ENCODE measurements at regions not wholly inside any gene's neighbourhood (a gene's known extent, or its start where the extent isn't known, plus 50 kb on each side); places are given as distances from the start of the nearest gene placed in this dataset.

DNA sequence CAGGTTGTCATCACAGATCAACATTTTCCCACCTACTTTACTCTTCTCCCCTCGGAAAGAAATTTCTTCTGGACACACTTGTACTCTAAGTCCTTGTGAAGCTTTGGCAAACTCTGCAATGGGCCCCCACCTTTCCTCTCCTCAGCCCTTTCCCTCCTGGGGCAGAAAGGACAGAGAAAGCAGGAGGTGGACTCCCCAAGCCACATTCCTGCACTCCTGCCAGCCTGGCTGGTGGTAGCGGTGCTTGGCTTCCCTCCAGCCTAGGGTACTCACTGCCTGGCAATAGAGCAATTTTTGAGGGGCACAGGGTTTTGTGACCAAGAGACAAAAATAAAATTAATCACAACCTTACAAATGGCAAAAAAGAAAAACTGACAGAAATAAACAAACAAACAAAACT is 451.4 kb downstream of the ZSWIM6 start:
- Mint-ChIP-seq H3K27me3 (peaks cover 3 to 20% (median 13%) of the 10 kb centered on the region in 5 donors), H3K4me1 (no peaks in the 10 kb centered on the region), H3K27ac (no peak overlapping the region), H3K36me3 (no peaks in the 10 kb centered on the region), H3K4me3 (no peak overlapping the region), H3K9me3 (peaks cover 0 to 11% (median 0%) of the 10 kb centered on the region in 11 donors)
- ChIA-PET POLR2A (no interaction called here), CTCF (no interaction called here)
- H3K4me1 ChIP-seq (ENCODE audit: control insufficient read depth in 2 of 2, insufficient read depth in 2 of 2, low read length in 2 of 2): no peaks in the 10 kb centered on the region
- intact Hi-C loops (cut with micrococcal nuclease): no loop called here
- no peaks in the 10 kb centered on the region for H3K9me3 ChIP-seq (ENCODE audit: control insufficient read depth in 2 of 3, low read length in 3 of 3)
- DNase-seq (no peak), ATAC-seq (no peak)
- no peaks in the 10 kb centered on the region for H3K27me3 ChIP-seq (ENCODE audit: control insufficient read depth in 2 of 2, insufficient read depth in 2 of 2, low read length in 2 of 2)
- H3K4me3 ChIP-seq (ENCODE audit: low read length): no peak overlapping the region
- H3K27ac ChIP-seq (ENCODE audit: low read depth, low read length): no peak overlapping the region
- no peaks in the 10 kb centered on the region for H3K36me3 ChIP-seq (ENCODE audit: control insufficient read depth in 2 of 3, insufficient read depth in 3 of 3, low read length in 3 of 3)

DNA sequence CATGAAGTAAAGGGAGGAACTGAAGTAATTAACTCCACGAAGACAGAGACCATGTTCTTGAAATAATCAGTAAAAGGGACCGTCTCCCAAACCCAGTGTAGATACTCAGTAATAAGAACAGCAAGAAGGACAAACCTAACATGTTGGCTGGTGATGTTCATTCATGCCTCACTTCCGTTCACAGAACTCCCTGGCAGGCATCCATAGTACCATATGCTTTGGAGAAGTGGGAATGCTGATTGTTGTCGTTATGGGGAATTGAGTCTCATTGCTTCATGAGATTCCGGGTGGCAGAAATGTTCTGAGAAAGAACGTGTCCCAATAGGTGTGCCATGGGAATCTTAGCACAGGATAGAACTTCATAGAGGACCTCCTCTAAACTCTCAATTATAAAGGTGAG is 452.3 kb downstream of the ZSWIM6 start:
- Histone ChIP-seq H3K36me3 (ENCODE audit: control insufficient read depth in 2 of 3, insufficient read depth in 3 of 3, low read length in 3 of 3) (no peaks in the 10 kb centered on the region), H3K9me3 (ENCODE audit: control insufficient read depth in 2 of 3, low read length in 3 of 3) (no peaks in the 10 kb centered on the region), H3K4me3 (ENCODE audit: low read length) (no peak overlapping the region), H3K27ac (ENCODE audit: low read depth, low read length) (no peak overlapping the region), H3K27me3 (ENCODE audit: control insufficient read depth in 2 of 2, insufficient read depth in 2 of 2, low read length in 2 of 2) (no peaks in the 10 kb centered on the region), H3K4me1 (ENCODE audit: control insufficient read depth in 2 of 2, insufficient read depth in 2 of 2, low read length in 2 of 2) (no peaks in the 10 kb centered on the region)
- no peak for ATAC-seq
- H3K36me3 Mint-ChIP-seq: no peaks in the 10 kb centered on the region
- H3K27me3 Mint-ChIP-seq: peaks cover 0 to 26% (median 10%) of the 10 kb centered on the region in 5 donors
- ChIA-PET CTCF (no interaction called here), POLR2A (no interaction called here)
- no peak overlapping the region for H3K4me3 Mint-ChIP-seq
- H3K9me3 Mint-ChIP-seq: peaks cover 0 to 11% (median 0%) of the 10 kb centered on the region in 11 donors
- no peak for DNase-seq
- H3K27ac Mint-ChIP-seq: no peak overlapping the region
- no peaks in the 10 kb centered on the region for H3K4me1 Mint-ChIP-seq
- intact Hi-C loops (cut with micrococcal nuclease): no loop called here

DNA sequence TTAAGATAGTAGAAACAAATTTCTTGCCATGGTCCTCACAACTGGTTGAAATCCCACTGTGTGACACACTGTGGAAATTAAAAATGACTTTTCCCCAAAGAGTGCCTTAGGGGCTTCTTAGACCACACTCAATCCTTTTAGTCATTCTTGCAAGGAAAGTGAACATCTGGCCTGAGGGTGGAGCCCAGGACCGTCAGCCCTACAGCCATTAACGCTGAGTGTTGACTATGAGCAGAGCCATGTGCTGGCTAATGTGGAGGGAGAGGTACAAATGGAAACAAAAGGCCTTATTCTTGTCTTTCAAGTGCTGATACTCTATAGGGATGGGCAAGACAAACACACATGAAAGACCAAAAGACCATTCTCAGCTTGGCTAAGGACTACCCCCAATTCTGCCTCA is 456.5 kb downstream of the ZSWIM6 start:
- ChIA-PET POLR2A (no interaction called here), CTCF (no interaction called here)
- ATAC-seq: no peak
- H3K4me1 ChIP-seq (ENCODE audit: control insufficient read depth in 2 of 2, insufficient read depth in 2 of 2, low read length in 2 of 2): no peaks in the 10 kb centered on the region
- H3K36me3 Mint-ChIP-seq: no peaks in the 10 kb centered on the region
- H3K4me3 Mint-ChIP-seq: no peak overlapping the region
- intact Hi-C loops (cut with micrococcal nuclease): no loop called here
- no peak overlapping the region for H3K27ac ChIP-seq (ENCODE audit: low read depth, low read length)
- no peaks in the 10 kb centered on the region for H3K9me3 ChIP-seq (ENCODE audit: control insufficient read depth in 2 of 3, low read length in 3 of 3)
- no peak overlapping the region for H3K4me3 ChIP-seq (ENCODE audit: low read length)
- H3K4me1 Mint-ChIP-seq: no peaks in the 10 kb centered on the region
- no peaks in the 10 kb centered on the region for H3K36me3 ChIP-seq (ENCODE audit: control insufficient read depth in 2 of 3, insufficient read depth in 3 of 3, low read length in 3 of 3)
- H3K27me3 Mint-ChIP-seq: peaks cover 0 to 18% (median 7%) of the 10 kb centered on the region in 5 donors
- DNase-seq: no peak
- no peak overlapping the region for H3K27ac Mint-ChIP-seq
- peaks cover 0 to 4% (median 0%) of the 10 kb centered on the region in 11 donors for H3K9me3 Mint-ChIP-seq
- no peaks in the 10 kb centered on the region for H3K27me3 ChIP-seq (ENCODE audit: control insufficient read depth in 2 of 2, insufficient read depth in 2 of 2, low read length in 2 of 2)

DNA sequence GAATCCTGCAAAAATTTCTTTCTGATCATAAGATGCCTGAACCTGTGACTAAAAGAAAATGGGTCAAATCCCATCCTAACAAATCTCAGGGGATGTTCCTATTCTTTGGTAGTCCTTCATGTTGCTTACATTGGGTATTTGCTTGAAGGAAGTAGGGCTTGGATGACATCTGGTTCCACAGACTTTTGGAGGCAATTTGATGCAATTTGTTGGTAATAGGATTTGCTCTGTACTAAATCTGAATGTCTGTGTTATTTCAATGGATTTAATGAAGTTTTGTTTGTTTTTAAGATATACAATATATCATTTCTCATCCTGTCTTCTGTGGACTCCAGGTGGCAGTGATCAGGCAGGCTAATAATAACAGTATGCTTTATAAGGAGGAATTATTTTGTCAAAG is 457.9 kb downstream of the ZSWIM6 start:
- intact Hi-C loops (cut with micrococcal nuclease): no loop called here
- H3K4me1 Mint-ChIP-seq: no peaks in the 10 kb centered on the region
- H3K4me3 Mint-ChIP-seq: no peak overlapping the region
- no peaks in the 10 kb centered on the region for H3K36me3 Mint-ChIP-seq
- DNase-seq: no peak
- H3K4me3 ChIP-seq (ENCODE audit: low read length): no peak overlapping the region
- H3K27me3 Mint-ChIP-seq: peaks cover 0 to 17% (median 5%) of the 10 kb centered on the region in 5 donors
- no peak overlapping the region for H3K27ac Mint-ChIP-seq
- ChIA-PET CTCF (no interaction called here), POLR2A (no interaction called here)
- no peaks in the 10 kb centered on the region for H3K9me3 ChIP-seq (ENCODE audit: control insufficient read depth in 2 of 3, low read length in 3 of 3)
- no peaks in the 10 kb centered on the region for H3K4me1 ChIP-seq (ENCODE audit: control insufficient read depth in 2 of 2, insufficient read depth in 2 of 2, low read length in 2 of 2)
- H3K27me3 ChIP-seq (ENCODE audit: control insufficient read depth in 2 of 2, insufficient read depth in 2 of 2, low read length in 2 of 2): no peaks in the 10 kb centered on the region
- H3K9me3 Mint-ChIP-seq: peaks cover 0 to 3% (median 0%) of the 10 kb centered on the region in 11 donors
- ATAC-seq: no peak
- H3K27ac ChIP-seq (ENCODE audit: low read depth, low read length): no peak overlapping the region
- H3K36me3 ChIP-seq (ENCODE audit: control insufficient read depth in 2 of 3, insufficient read depth in 3 of 3, low read length in 3 of 3): no peaks in the 10 kb centered on the region

DNA sequence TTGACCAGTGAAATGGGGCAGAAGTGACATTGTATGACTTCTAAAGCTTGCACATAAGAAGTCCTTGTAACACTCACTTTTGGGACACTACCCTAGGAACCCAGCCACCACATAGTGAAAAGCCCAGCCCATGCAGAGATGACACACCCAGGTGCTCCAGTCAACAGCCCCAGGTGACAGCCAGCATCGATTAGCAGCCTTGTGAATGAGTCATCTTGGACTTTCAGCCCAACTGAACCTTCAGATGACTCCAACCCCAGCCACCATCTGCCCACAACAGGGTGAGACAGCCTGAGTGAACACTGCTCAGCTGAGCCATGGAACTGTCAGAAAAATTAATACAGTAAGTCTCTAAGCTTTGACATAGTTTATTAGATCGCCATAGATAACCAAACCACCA is 458.6 kb downstream of the ZSWIM6 start:
- ChIA-PET POLR2A (no interaction called here), CTCF (no interaction called here)
- no peak overlapping the region for H3K4me3 Mint-ChIP-seq
- DNase-seq (no peak), ATAC-seq (no peak)
- Histone ChIP-seq H3K27me3 (ENCODE audit: control insufficient read depth in 2 of 2, insufficient read depth in 2 of 2, low read length in 2 of 2) (no peaks in the 10 kb centered on the region), H3K4me3 (ENCODE audit: low read length) (no peak overlapping the region), H3K36me3 (ENCODE audit: control insufficient read depth in 2 of 3, insufficient read depth in 3 of 3, low read length in 3 of 3) (no peaks in the 10 kb centered on the region), H3K9me3 (ENCODE audit: control insufficient read depth in 2 of 3, low read length in 3 of 3) (no peaks in the 10 kb centered on the region), H3K4me1 (ENCODE audit: control insufficient read depth in 2 of 2, insufficient read depth in 2 of 2, low read length in 2 of 2) (no peaks in the 10 kb centered on the region), H3K27ac (ENCODE audit: low read depth, low read length) (no peak overlapping the region)
- H3K27ac Mint-ChIP-seq: no peak overlapping the region
- H3K27me3 Mint-ChIP-seq: peaks cover 0 to 12% (median 0%) of the 10 kb centered on the region in 5 donors
- H3K36me3 Mint-ChIP-seq: no peaks in the 10 kb centered on the region
- peaks cover 0 to 2% (median 0%) of the 10 kb centered on the region in 11 donors for H3K9me3 Mint-ChIP-seq
- H3K4me1 Mint-ChIP-seq: no peaks in the 10 kb centered on the region
- intact Hi-C loops (cut with micrococcal nuclease): no loop called here

DNA sequence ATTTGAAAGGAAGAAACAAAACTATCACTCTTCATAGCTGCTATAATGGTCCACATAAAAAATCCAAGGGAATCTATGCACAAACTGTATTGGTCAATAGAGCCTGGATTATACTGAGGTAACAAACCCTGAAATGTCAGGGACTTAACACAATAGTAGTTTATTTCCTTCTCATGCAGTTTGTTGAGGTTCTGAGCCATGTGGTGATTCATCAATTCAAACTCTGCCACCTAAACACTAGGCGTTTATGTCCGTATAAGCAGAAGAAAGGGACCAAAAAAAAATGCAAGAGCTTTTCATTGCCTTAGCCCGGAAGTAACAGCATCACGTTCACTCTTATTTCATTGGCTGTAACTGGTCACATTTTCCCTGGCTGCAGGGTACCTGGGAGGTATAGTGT is 464.7 kb downstream of the ZSWIM6 start:
- Mint-ChIP-seq H3K4me3 (no peak overlapping the region), H3K27ac (no peak overlapping the region), H3K4me1 (no peaks in the 10 kb centered on the region), H3K9me3 (no peaks in the 10 kb centered on the region), H3K27me3 (peaks cover 0 to 15% (median 4%) of the 10 kb centered on the region in 5 donors), H3K36me3 (no peaks in the 10 kb centered on the region)
- intact Hi-C loops (cut with micrococcal nuclease): no loop called here
- DNase-seq (no peak), ATAC-seq (no peak)
- Histone ChIP-seq H3K4me3 (ENCODE audit: low read length) (no peak overlapping the region), H3K27ac (ENCODE audit: low read depth, low read length) (no peak overlapping the region), H3K36me3 (ENCODE audit: control insufficient read depth in 2 of 3, insufficient read depth in 3 of 3, low read length in 3 of 3) (no peaks in the 10 kb centered on the region), H3K9me3 (ENCODE audit: control insufficient read depth in 2 of 3, low read length in 3 of 3) (no peaks in the 10 kb centered on the region), H3K27me3 (ENCODE audit: control insufficient read depth in 2 of 2, insufficient read depth in 2 of 2, low read length in 2 of 2) (no peaks in the 10 kb centered on the region), H3K4me1 (ENCODE audit: control insufficient read depth in 2 of 2, insufficient read depth in 2 of 2, low read length in 2 of 2) (no peaks in the 10 kb centered on the region)
- ChIA-PET POLR2A (no interaction called here), CTCF (no interaction called here)

DNA sequence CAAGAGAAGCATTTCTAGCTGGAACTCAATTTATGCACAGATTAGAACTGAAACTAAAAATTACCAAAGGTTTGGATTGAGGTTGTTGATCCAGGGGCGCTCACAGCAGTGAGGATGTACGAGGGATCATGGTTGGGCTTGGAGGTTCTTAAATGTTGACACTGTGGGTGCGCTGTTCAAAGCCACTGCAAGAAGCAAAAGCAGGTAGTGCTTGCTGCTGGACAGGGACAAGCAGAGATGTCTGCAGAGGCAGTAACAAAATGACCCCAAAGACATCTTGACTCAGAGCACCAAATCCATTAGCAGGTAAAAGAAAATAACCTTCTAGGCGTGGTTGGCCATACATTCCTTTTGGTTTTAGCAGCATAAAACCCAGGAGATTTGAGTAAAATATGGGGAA is 468.4 kb downstream of the ZSWIM6 start:
- no peak overlapping the region for H3K27ac Mint-ChIP-seq
- no peaks in the 10 kb centered on the region for H3K9me3 Mint-ChIP-seq
- no peak overlapping the region for H3K4me3 Mint-ChIP-seq
- ChIA-PET POLR2A (no interaction called here), CTCF (no interaction called here)
- Histone ChIP-seq H3K4me1 (ENCODE audit: control insufficient read depth in 2 of 2, insufficient read depth in 2 of 2, low read length in 2 of 2) (no peaks in the 10 kb centered on the region), H3K27ac (ENCODE audit: low read depth, low read length) (no peak overlapping the region), H3K36me3 (ENCODE audit: control insufficient read depth in 2 of 3, insufficient read depth in 3 of 3, low read length in 3 of 3) (no peaks in the 10 kb centered on the region), H3K27me3 (ENCODE audit: control insufficient read depth in 2 of 2, insufficient read depth in 2 of 2, low read length in 2 of 2) (no peaks in the 10 kb centered on the region), H3K4me3 (ENCODE audit: low read length) (no peak overlapping the region), H3K9me3 (ENCODE audit: control insufficient read depth in 2 of 3, low read length in 3 of 3) (no peaks in the 10 kb centered on the region)
- ATAC-seq (no peak), DNase-seq (no peak)
- intact Hi-C loops (cut with micrococcal nuclease): no loop called here
- no peaks in the 10 kb centered on the region for H3K4me1 Mint-ChIP-seq
- no peaks in the 10 kb centered on the region for H3K36me3 Mint-ChIP-seq
- peaks cover 0 to 15% (median 0%) of the 10 kb centered on the region in 5 donors for H3K27me3 Mint-ChIP-seq

Data from naive thymus-derived CD4-positive, alpha-beta T cell (primary cell).